ACC112 (cell line): ENCODE measurements at regions not wholly inside any gene's neighbourhood (a gene's known extent, or its start where the extent isn't known, plus 50 kb on each side); places are given as distances from the start of the nearest gene placed in this dataset.

Source experiments
- H2AFZ ChIP-seq: fragments of 200-600 bp; sonication (generic); one replicate; pipeline ENCODE4 v1.6.0; 2017; ENCODE audit warnings: antibody characterized with exemption, low read length; ENCODE audit not compliant: unreplicated experiment
- H3K27ac ChIP-seq: fragments of 200-600 bp; sonication (generic); 2 replicates; pipeline ENCODE4 v1.5.1; 2014; ENCODE audit warnings: low read depth, mild to moderate bottlenecking, antibody characterized with exemption, low read length, moderate library complexity
- H3K27me3 ChIP-seq: fragments of 200-600 bp; sonication (generic); 2 replicates; pipeline ENCODE4 v1.6.1; 2014; ENCODE audit warnings: mild to moderate bottlenecking, antibody characterized with exemption, low read length, moderate library complexity, mixed read lengths; ENCODE audit not compliant: insufficient read depth
- H3K36me3 ChIP-seq: fragments of 200-600 bp; sonication (generic); 2 replicates; pipeline ENCODE4 v1.6.1; 2016; ENCODE audit warnings: mild to moderate bottlenecking, antibody characterized with exemption, low read length, moderate library complexity, mixed read lengths; ENCODE audit not compliant: insufficient read depth
- H3K4me1 ChIP-seq: fragments of 200-600 bp; sonication (generic); one replicate; pipeline ENCODE4 v1.6.1; 2016; ENCODE audit warnings: low read length, mixed read lengths; ENCODE audit not compliant: insufficient read depth, unreplicated experiment, control insufficient read depth
- H3K4me3 ChIP-seq: fragments of 200-600 bp; sonication (generic); 2 replicates; pipeline ENCODE4 v1.5.1; 2014; ENCODE audit warnings: mild to moderate bottlenecking, low read depth, low read length
- H3K79me2 ChIP-seq: fragments of 200-600 bp; sonication (generic); one replicate; pipeline ENCODE4 v1.6.0; 2016; ENCODE audit warnings: low read length; ENCODE audit not compliant: control insufficient read depth, unreplicated experiment, insufficient read depth

DNA sequence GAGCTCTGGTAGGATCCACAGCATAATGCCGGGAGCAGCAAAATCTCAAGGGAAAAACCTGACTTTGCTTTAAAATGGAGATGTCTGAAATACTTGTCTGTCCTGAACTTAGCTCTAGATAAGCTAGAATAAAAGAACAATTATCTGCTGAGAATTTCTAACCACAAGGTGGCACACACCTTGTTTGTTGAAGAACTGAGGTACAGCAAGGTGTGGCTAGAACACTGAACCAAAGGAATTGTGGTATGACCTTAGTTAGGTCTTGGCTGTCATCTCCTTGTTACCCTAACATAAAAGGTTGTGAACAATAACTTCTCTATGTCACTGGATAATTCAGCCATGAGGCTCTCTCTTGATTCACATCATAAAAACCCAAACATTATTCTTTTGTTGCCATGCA, 72.3 kb upstream of the ANXA1 start:
- Histone ChIP-seq H3K27ac (no peak overlapping the region), H3K4me3 (no peak overlapping the region), H3K79me2 (no peaks in the 10 kb centered on the region), H2AFZ (no peak overlapping the region), H3K36me3 (no peaks in the 10 kb centered on the region), H3K4me1 (peaks cover 5% of the 10 kb centered on the region), H3K27me3 (no peaks in the 10 kb centered on the region)

DNA sequence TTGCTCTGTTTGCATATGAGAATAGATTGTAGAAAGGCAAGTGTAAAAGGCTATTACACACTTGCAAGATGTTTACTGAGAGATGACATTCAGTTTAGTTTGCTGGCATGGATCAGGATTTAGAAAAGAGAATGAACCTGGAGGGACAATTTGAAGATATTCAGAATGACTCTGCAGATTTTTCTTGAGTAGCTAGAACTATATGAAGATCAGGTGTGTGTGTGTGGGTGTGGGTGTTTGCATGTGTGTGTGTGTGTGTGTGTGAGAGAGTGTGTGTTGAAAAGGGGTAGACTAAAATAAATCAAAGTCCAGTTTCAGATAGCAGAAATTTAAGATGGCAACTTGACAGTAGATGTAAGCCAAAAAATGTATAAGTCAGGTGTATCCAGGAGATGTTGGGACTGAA, 74.0 kb upstream of the ANXA1 start:
- H3K79me2 ChIP-seq, result no peaks in the 10 kb centered on the region
- no peak overlapping the region for H2AFZ ChIP-seq
- no peak overlapping the region for H3K27ac ChIP-seq
- peaks cover 16% of the 10 kb centered on the region for H3K4me1 ChIP-seq
- no peak overlapping the region for H3K4me3 ChIP-seq
- no peaks in the 10 kb centered on the region for H3K27me3 ChIP-seq
- no peaks in the 10 kb centered on the region for H3K36me3 ChIP-seq

DNA sequence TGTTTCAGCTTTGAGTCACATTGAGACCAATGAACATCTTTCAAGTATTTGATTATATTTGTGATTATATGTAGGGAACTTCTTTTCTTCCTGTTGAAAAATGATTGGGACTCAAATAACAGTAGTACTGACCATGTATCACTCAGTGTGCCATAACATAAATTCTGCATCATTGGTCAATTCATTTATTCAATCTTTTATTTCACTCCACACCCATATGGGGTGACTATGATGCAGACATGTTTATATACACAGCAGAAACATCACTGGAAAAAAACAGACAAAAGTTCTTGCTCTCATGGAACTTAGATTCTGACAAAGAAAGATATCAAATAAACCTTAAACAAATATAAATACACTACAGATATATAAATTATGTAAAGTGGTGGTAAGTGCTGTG, 74.7 kb upstream of the ANXA1 start:
- H3K4me1 ChIP-seq, result peaks cover 16% of the 10 kb centered on the region
- H2AFZ ChIP-seq, result peak overlapping the region; percentile 42
- H3K79me2 ChIP-seq, result no peaks in the 10 kb centered on the region
- no peak overlapping the region for H3K4me3 ChIP-seq
- no peak overlapping the region for H3K27ac ChIP-seq
- no peaks in the 10 kb centered on the region for H3K36me3 ChIP-seq
- no peaks in the 10 kb centered on the region for H3K27me3 ChIP-seq

DNA sequence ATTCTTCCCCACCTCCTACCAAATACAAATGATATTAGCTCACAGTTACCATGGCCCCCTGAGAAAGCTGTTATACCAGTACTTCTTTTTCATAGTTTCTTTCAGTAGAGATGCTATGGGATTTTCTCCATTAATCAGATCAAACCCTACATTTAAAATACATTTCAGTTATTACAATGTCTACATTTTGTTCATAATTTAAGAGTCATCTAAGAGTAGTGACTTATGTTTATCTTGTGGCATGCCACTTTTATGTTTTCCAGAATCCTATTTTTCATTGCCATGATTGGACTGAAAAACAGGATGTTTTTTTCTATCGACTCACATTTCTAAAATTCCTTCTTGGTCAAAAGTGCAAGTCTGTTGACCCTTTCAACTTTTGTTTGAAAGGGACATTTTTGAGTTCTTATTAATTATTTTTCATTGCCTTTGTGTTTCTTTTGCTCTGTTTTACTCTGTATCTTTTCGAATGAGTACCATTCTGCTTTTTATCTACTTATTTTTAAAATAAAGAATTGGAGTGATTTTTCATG, 77.4 kb upstream of the ANXA1 start:
- H3K36me3 ChIP-seq, result no peaks in the 10 kb centered on the region
- no peaks in the 10 kb centered on the region for H3K27me3 ChIP-seq
- H3K27ac ChIP-seq, result no peak overlapping the region
- H3K4me1 ChIP-seq, result peaks cover 16% of the 10 kb centered on the region
- H3K79me2 ChIP-seq, result no peaks in the 10 kb centered on the region
- H3K4me3 ChIP-seq, result no peak overlapping the region
- peak overlapping the region; percentile 66 for H2AFZ ChIP-seq

DNA sequence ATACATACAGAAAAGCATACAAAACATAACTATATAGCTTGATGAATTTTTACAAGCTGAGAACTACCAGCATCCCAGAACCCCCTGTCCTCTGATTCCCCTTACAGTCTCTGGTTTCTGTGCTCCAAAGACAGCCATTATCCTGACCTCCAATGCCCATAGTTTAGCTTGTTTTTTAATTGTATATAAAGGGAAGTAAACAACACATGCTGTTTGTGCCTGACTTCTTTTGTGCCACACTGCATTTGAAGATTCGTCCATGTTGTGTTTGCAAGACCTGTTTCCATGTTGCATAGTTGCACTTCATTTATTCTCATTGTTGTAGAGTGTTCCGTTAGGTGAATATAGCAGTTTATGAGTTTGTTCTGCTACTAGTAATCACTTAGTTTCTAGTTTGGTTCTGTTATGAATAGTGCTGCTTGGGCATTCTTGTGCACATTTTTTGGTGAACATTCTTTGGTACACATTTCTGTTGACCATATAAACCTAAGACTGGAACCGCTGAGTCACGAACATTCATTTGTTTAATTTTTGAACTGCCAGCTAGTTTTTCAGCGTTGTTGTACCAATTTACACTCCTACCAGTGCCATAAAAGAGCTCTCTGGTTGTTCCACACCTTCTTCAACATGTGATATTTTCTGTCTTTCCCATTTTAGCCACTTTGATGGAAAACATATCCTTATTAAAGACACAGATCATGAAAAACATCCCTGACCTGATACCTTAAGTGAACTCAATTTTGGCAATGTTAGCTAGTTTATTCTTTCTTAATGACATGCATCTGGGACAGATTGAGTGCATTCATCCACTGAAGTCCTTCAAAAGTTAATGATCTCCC, 78.1 kb upstream of the ANXA1 start:
- Histone ChIP-seq H3K27me3 (no peaks in the 10 kb centered on the region), H3K79me2 (no peaks in the 10 kb centered on the region), H2AFZ (peak overlapping the region; percentile 66), H3K36me3 (no peaks in the 10 kb centered on the region), H3K4me3 (no peak overlapping the region), H3K27ac (no peak overlapping the region), H3K4me1 (peaks cover 16% of the 10 kb centered on the region)

DNA sequence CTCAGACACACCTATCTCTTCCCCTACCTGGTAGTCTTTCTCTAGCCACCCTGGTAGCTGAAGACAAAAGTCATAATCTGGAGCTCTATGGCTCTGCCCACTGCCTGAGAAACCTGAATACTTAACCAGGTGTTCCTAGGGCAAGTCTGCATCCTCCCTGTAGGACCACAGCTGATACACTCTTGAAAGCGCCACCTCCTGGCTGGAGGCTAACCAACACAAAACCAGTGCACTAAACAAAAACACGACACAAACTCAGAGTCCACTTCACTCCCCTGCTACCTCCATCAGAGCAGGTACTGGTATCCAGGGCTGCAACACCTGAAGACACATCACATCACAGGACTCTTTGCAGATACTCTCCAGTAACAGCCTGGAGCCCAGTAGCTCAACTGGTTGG, 84.6 kb upstream of the ANXA1 start:
- no peak overlapping the region for H3K4me3 ChIP-seq
- H3K79me2 ChIP-seq, result no peaks in the 10 kb centered on the region
- H3K27ac ChIP-seq, result no peak overlapping the region
- H2AFZ ChIP-seq, result no peak overlapping the region
- H3K4me1 ChIP-seq, result no peaks in the 10 kb centered on the region
- no peaks in the 10 kb centered on the region for H3K27me3 ChIP-seq
- H3K36me3 ChIP-seq, result no peaks in the 10 kb centered on the region

DNA sequence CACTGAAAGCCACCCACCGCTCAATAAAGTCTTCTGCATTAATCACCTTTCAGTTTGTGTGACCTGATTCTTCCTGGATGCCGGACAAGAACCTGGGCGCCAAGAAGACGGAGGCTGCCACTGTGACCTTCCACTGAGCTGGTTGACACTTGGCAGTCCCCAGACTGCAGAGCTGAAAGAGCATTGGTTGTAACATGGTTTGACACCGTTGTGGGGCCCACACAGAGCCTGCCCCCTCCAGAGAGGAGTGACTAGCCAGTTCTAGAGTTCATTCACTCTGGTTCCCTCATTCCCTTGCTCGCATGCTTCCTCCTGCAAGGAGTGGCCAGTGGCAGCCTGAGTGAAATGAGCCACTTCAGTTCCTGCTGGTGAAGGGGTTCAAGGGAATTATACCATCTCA, 86.2 kb upstream of the ANXA1 start:
- Histone ChIP-seq H3K27me3 (no peaks in the 10 kb centered on the region), H3K4me1 (no peaks in the 10 kb centered on the region), H3K79me2 (no peaks in the 10 kb centered on the region), H3K36me3 (no peaks in the 10 kb centered on the region), H2AFZ (no peak overlapping the region), H3K27ac (no peak overlapping the region), H3K4me3 (no peak overlapping the region)

DNA sequence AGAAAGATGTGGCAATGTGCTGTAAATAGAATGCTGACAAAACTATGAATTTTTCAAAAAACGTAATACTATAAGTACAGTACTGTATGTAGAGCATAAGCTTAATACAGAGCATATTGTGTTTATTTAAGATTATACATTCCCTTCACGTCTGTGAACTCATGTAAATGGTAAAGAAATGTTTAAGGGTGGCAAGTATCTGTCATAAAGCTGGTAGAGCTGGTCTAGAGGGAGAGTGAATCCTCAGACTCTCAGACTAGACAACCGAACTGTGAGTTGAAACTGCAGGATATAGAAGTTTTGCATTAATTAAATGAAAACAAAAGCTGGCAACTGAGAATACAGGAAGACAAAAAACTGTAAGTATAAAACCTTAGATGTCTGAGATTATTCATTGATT, 87.3 kb upstream of the ANXA1 start:
- H3K4me3 ChIP-seq, result no peak overlapping the region

DNA sequence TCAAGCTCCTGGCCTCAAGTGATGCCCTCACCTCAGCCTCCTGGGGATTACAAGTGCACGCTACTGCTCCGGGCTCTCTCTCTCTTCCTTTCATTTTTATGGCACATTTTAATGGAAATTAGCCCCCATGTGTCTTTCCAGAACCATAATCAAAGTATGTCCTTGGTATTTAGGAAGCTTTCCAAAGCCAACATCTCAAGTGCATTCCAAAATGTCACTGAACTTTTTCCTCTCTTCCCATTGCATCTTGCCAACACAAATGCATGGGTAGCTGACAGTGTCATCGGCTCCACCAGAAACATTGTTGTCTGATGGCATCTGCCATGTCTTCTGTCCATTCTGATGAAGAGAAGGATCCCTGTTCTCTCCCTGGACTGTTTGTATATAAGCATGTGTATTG, 90.5 kb upstream of the ANXA1 start:
- Histone ChIP-seq H3K27me3 (no peaks in the 10 kb centered on the region), H3K4me1 (no peaks in the 10 kb centered on the region), H3K4me3 (no peak overlapping the region), H3K36me3 (no peaks in the 10 kb centered on the region), H3K79me2 (no peaks in the 10 kb centered on the region), H3K27ac (no peak overlapping the region), H2AFZ (no peak overlapping the region)

More for the DNA sequence above, 87.3 kb upstream of the ANXA1 start:
- no peak overlapping the region for H2AFZ ChIP-seq
- H3K27me3 ChIP-seq, result no peaks in the 10 kb centered on the region
- no peaks in the 10 kb centered on the region for H3K4me1 ChIP-seq
- no peaks in the 10 kb centered on the region for H3K79me2 ChIP-seq
- H3K36me3 ChIP-seq, result no peaks in the 10 kb centered on the region
- no peak overlapping the region for H3K27ac ChIP-seq

DNA sequence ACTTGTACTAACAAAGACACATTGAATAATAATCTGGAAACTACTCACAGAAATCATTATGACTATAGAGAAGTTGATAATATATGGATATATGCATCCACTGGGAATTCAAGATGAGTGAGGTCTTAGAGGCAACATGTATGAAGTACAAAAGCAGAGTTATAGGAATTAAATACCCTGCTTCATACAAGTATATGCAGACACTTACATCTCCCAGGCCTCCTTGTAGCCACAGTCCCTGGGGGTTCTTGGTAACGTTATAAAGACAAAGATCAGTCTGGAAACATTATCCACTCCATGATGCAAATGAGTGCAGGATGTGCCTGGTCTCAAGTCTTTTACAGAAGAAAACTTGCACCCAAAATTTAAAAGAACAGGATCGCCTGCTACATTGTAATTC, 92.4 kb upstream of the ANXA1 start:
- Histone ChIP-seq H3K27me3 (no peaks in the 10 kb centered on the region), H3K4me1 (no peaks in the 10 kb centered on the region), H3K79me2 (no peaks in the 10 kb centered on the region), H2AFZ (no peak overlapping the region), H3K4me3 (no peak overlapping the region), H3K27ac (no peak overlapping the region), H3K36me3 (no peaks in the 10 kb centered on the region)

DNA sequence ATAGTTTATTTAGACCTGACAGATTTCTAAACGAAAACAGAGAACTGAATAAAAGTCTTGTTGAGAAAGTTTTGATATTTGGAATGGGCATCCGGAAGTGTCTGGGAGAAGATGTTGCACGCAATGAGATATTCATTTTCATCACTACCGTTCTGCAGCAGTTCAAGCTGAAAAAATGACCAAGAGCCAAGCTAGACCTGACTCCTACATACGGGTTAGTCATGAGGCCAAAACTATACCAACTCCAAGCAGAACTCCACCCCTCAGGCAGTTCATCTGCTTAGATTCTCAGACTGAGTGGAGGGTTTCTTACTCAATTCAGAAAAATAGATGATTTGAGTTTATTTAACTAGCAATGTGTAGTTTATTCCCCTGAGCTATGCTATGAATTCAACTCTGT, 95.4 kb upstream of the ANXA1 start:
- no peak overlapping the region for H2AFZ ChIP-seq
- no peaks in the 10 kb centered on the region for H3K27me3 ChIP-seq
- H3K4me1 ChIP-seq, result no peaks in the 10 kb centered on the region

More for the DNA sequence above, 95.4 kb upstream of the ANXA1 start:
- Histone ChIP-seq H3K36me3 (no peaks in the 10 kb centered on the region), H3K79me2 (no peaks in the 10 kb centered on the region), H3K27ac (no peak overlapping the region), H3K4me3 (no peak overlapping the region)
